GM12872 (cell line): ENCODE measurements at regions not wholly inside any gene's neighbourhood (a gene's known extent, or its start where the extent isn't known, plus 50 kb on each side); places are given as distances from the start of the nearest gene placed in this dataset.

Experiments
- CTCF ChIP-seq: IDR thresholded peaks from 3 replicates; pipeline ENCODE4 v1.5.1; 2011; ENCODE audit warnings: low read depth, mild to moderate bottlenecking, low read length, moderate library complexity; ENCODE audit not compliant: insufficient read depth

- no peak for TF ChIP-seq CTCF
Observed at GRCh38 chr1:36620142-36620541, 137.4 kb upstream of the CSF3R start.

- no peak for TF ChIP-seq CTCF
Observed at GRCh38 chr1:36614991-36615390, 132.3 kb upstream of the CSF3R start.

- no peak for TF ChIP-seq CTCF
Observed at GRCh38 chr1:36614571-36614970, 131.9 kb upstream of the CSF3R start.

- TF ChIP-seq CTCF: no peak
Observed at GRCh38 chr1:36613721-36614120, 131.0 kb upstream of the CSF3R start.

- TF ChIP-seq CTCF: 0 out of 3 replicates have a peak, but pooled peaks have one; percentile 6
Observed at GRCh38 chr1:36612881-36613280, 130.2 kb upstream of the CSF3R start.

GRCh38 chr1:36612121-36612520 lies 129.4 kb upstream of the CSF3R start:
- no peak for TF ChIP-seq CTCF

- peak; percentile 92 for TF ChIP-seq CTCF
Observed at GRCh38 chr1:36609241-36610027, 126.7 kb upstream of the CSF3R start.
